HG03432 (cell line): ENCODE measurements at regions not wholly inside any gene's neighbourhood (a gene's known extent, or its start where the extent isn't known, plus 50 kb on each side); places are given as distances from the start of the nearest gene placed in this dataset.
"Not testable (repeated sequence)": the region's sequence is repeated elsewhere in the genome, so short reads cannot be mapped to it uniquely, and the experiment has no call there.

ENCODE experiments used
- ATAC-seq: cut with Tn5 transposase; IDR thresholded peaks from one replicate; pipeline ENCODE4 v1.9.1; 2021; ENCODE audit warnings: mild to moderate bottlenecking, moderate library complexity; ENCODE audit not compliant: unreplicated experiment

- not testable (repeated sequence) for ATAC-seq
Observed at GRCh38 chr1:120357046-120357445, 57.8 kb upstream of the NBPF8 start.

- ATAC-seq, result not testable (repeated sequence)
Observed at GRCh38 chr1:120356170-120356569, 58.7 kb upstream of the NBPF8 start.

DNA sequence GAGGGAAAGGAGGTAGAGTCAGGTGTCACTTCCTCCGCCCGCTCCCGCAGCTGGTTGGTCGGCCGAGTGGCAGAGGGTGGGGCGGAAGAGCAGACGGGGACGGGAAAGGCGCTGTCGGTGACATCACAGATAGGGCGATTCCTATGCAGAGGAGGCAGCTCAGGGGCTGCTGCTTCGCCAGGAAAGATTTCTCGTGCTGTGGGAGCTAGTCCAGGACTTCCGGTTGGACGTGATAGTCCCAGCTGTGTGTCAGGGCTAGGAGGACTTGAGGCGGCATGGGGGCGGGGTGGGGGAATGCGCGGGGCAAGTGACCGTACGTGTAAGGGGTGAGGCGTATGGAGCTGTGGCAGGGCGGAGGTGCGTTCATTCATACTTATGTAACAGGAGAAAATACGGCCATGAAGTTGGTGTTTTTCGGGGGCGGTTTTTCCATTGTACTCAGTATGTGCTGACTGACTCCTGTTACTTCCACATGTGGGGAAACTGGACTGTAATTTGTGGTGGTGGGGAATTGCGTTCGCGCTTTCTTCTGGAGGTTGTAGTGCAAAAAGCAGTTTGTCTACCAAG lies 60.1 kb upstream of the NBPF8 start:
- peak; percentile 94 for ATAC-seq

- not testable (repeated sequence) for ATAC-seq
Observed at GRCh38 chr1:120342231-120343073, 72.4 kb upstream of the NBPF8 start.

- not testable (repeated sequence) for ATAC-seq
Observed at GRCh38 chr1:120341756-120342155, 73.1 kb upstream of the NBPF8 start.

GRCh38 chr1:120340838-120341751 lies 73.7 kb upstream of the NBPF8 start:
- ATAC-seq, result not testable (repeated sequence)

GRCh38 chr1:120315738-120316137 lies 99.1 kb upstream of the NBPF8 start:
- ATAC-seq, result not testable (repeated sequence)

DNA sequence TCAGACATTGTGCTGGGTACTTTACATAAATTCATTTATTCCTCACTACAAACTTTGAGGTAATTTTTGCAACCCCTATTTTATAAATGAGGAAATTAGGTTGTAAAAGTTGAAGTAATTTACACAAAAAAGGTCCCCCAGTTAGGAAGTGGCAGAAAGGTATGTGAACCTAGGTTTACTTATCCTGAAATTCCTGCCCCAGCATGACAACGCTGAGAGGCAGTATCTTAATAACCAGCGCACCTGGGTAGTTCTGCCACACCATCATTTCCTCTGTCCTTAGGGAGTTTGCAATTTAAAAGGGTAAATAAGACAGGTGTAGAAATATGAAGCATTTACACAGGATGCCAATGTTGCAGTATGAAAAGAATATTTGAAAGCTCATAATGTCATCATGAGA lies 102.9 kb upstream of the NBPF8 start:
- not testable (repeated sequence) for ATAC-seq

DNA sequence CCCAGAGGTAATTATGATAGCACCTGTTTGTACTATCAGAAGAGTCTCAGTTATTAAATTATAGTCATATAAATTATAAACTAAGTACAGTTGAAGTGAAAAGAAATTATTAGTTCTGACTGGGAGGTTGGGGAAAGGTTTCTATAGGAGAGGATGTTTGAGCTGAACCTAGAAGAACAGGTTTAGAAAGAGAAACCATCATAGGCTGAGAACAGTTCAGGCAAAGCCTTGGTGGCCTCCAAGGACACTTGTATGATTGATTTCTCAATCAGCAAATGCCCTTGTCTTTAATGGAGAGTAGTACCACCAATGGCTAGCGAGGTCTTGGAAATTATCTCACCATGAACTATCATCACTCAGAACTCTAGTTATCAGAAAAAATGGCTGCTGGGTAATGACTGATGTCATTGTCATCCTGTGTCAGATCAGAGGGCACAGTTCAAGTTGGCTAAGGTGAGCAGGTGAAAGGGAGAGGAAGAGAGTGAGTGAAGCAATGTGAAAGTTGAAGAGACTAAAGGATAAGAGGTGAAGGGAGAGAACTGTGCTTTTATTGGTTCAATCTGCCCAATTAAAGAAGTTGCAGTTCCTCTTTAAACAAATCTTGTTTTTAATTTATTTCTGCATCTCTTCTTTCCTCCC lies 105.8 kb upstream of the NBPF8 start:
- not testable (repeated sequence) for ATAC-seq

DNA sequence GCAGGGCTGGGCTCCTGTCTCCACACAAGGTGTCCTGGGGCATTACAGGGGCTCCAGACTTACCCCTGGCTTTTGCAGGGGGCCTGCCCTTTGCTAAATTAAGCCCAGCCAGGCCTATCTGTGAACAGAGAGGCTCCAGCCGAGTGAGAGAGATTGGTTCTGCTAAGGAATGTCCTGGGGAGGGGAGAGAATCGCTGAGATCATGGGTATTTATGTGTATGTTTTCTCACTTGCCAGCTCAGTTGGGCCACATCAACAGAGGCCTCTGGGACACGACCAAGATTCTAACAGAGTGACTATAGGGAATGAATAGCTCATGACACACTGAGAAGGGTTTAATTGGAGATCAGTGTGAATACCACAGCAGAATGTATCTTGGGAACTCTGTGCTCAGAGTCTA lies 109.8 kb upstream of the NBPF8 start:
- ATAC-seq, result not testable (repeated sequence)

- not testable (repeated sequence) for ATAC-seq
Observed at GRCh38 chr1:120304341-120304740, 110.5 kb upstream of the NBPF8 start.

GRCh38 chr1:120299433-120300057 lies 115.3 kb upstream of the NBPF8 start:
- ATAC-seq, result not testable (repeated sequence)

GRCh38 chr1:120298487-120298886 lies 116.3 kb upstream of the NBPF8 start:
- ATAC-seq, result not testable (repeated sequence)

DNA sequence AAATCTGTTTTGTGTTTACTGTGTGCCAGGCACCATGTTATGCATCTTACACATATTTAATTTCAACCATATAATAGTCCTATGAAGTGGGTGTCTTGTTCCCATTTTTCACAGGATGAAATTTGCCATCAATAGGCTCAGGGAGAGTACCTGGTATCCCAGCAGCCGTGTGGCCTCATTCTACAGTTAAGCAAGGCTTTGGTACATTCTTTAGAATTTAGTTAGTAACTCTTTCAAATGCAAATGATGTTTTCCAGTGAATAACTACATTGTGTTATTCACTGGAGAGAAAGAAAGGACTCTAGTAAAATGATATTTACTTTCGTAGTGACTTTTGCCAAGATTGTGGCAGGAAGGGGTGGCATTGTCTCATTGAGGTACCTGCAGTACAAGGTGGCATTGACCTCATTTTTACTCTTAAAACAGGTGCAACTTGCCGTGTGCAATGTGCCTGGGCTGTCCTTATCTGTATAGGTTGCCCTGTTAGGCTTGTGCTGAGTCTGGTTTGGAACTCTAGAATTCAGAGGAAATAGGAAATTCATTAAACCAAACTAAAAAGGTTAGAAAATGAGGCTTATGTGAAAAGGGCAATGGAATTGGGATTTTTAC lies 117.4 kb upstream of the NBPF8 start:
- ATAC-seq, result not testable (repeated sequence)

GRCh38 chr1:120290105-120290504 lies 113.8 kb upstream of the SEC22B start:
- not testable (repeated sequence) for ATAC-seq

DNA sequence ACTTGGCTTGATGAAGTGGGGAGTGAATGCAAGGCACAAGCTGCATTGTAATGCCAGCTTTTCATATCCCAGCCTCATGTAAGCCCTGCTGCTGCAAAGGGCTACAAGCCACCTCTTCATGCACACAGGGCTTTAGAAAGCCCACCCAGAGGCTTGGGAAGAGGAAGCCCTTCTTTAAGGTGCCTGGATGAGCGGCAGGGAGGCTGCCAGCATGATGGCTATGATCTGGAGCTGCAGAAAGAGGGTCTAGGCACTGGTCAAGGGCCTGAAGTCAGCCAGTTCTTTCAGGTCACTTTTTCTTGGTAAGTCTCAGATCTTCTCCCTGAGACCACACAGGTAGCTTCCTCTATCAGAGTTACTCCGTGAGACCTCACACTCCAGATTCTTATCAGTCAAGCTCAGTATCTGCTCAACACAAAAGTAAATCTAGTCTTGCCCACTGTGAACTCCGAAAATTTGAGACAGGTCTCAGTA lies 113.3 kb upstream of the SEC22B start:
- ATAC-seq, result not testable (repeated sequence)

- not testable (repeated sequence) for ATAC-seq
Observed at GRCh38 chr1:120288814-120289600, 112.7 kb upstream of the SEC22B start.

DNA sequence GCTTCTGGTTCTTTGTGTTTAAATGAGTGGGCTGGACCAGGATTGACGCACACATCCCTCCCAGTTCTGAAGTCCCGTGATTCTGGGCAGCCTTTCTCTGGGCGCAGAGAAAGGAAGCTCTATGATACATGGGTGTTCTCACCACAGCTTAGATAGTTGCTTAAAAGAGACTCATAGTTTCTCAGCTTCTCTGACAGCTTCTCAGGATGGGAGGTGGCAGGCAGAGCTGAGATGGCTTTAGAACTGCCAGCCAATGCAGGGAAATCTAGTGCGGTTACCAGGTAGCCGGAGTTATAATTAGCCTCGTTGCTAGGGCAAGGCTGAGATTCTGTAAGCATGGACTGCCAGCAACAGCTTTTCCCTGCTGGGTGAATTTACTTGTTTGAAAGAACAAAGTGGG lies 111.8 kb upstream of the SEC22B start:
- not testable (repeated sequence) for ATAC-seq
